ENCODE measurements at regions not wholly inside any gene's neighbourhood (a gene's known extent, or its start where the extent isn't known, plus 50 kb on each side); places are given as distances from the start of the nearest gene placed in this dataset.

- TF ChIP-seq, protein P1, sequence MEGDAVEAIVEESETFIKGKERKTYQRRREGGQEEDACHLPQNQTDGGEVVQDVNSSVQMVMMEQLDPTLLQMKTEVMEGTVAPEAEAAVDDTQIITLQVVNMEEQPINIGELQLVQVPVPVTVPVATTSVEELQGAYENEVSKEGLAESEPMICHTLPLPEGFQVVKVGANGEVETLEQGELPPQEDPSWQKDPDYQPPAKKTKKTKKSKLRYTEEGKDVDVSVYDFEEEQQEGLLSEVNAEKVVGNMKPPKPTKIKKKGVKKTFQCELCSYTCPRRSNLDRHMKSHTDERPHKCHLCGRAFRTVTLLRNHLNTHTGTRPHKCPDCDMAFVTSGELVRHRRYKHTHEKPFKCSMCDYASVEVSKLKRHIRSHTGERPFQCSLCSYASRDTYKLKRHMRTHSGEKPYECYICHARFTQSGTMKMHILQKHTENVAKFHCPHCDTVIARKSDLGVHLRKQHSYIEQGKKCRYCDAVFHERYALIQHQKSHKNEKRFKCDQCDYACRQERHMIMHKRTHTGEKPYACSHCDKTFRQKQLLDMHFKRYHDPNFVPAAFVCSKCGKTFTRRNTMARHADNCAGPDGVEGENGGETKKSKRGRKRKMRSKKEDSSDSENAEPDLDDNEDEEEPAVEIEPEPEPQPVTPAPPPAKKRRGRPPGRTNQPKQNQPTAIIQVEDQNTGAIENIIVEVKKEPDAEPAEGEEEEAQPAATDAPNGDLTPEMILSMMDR (IDR thresholded peaks at IDR 0.05; ENCODE audit: insufficient read depth, low read length, poor library complexity, severe bottlenecking): no peak
- TF ChIP-seq EZH2phosphoT487 (conservative IDR thresholded peaks at IDR 0.05; ENCODE audit: low read length): no peak
Observed at GRCh38 chr10:8410506-8410905, 356.0 kb downstream of the GATA3 start.
